ENCODE measurements at regions not wholly inside any gene's neighbourhood (a gene's known extent, or its start where the extent isn't known, plus 50 kb on each side); places are given as distances from the start of the nearest gene placed in this dataset.

DNA sequence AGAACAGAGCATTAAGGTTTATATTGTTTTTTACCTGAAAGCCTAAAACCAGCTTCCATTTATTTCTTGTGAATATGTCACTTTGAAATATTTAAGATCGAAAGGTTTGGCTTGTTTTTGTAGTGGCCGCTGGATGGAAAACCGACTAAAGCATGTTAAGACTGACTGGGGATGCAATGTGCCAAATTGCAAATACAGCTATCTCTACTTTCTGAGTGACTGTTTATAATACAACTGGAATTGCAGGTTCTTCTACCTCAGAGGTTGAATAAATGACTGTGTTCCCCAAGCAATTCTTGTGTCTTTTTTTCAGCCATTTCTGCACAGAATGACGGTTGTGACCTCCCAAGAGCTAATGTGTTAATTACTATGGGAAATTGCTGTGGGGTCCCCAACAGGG is 50.0 kb upstream of the TMTC4 start:
- H3K27me3 Mint-ChIP-seq (ENCODE audit: low read depth), result peaks cover 8% of the 10 kb centered on the region
- no peak overlapping the region for H3K4me3 Mint-ChIP-seq (ENCODE audit: low read depth)
- H3K27ac Mint-ChIP-seq, result no peak overlapping the region
- DNase-seq (ENCODE audit: low spot score), result no peak
- no peaks in the 10 kb centered on the region for H3K4me1 Mint-ChIP-seq (ENCODE audit: low read depth)
- H3K36me3 Mint-ChIP-seq (ENCODE audit: low read depth), result no peaks in the 10 kb centered on the region
- intact Hi-C loops (cut with micrococcal nuclease), result no loop called here
- peaks cover 4% of the 10 kb centered on the region for H3K9me3 Mint-ChIP-seq
